CD4-positive, alpha-beta T cell treated with Interleukin-12 subunit alpha and Interleukin-12 subunit beta, for 1 hour (primary cell): ENCODE measurements at regions not wholly inside any gene's neighbourhood (a gene's known extent, or its start where the extent isn't known, plus 50 kb on each side); places are given as distances from the start of the nearest gene placed in this dataset.
"Not testable (repeated sequence)": the region's sequence is repeated elsewhere in the genome, so short reads cannot be mapped to it uniquely, and the experiment has no call there.

Source experiments
- DNase-seq: peaks from one replicate; pipeline ENCODE4 v3.0.0-alpha.2; 2020

- DNase-seq, result no peak
These were observed 900.1 kb upstream of the CITED2 start for GRCh38 chr6:140274548-140274947.

- no peak for DNase-seq
These were observed 897.4 kb upstream of the CITED2 start for GRCh38 chr6:140271759-140272377.

GRCh38 chr6:140269591-140270165 is 895.2 kb upstream of the CITED2 start:
- no peak for DNase-seq

- no peak for DNase-seq
These were observed 890.0 kb upstream of the CITED2 start for GRCh38 chr6:140264431-140264830.

GRCh38 chr6:140258302-140258701 is 883.9 kb upstream of the CITED2 start:
- not testable (repeated sequence) for DNase-seq

GRCh38 chr6:140256248-140256647 is 881.8 kb upstream of the CITED2 start:
- DNase-seq, result no peak

- DNase-seq, result no peak
These were observed 878.6 kb upstream of the CITED2 start for GRCh38 chr6:140253096-140253495.

GRCh38 chr6:140252099-140252498 is 877.7 kb upstream of the CITED2 start:
- DNase-seq, result no peak

- DNase-seq, result no peak
These were observed 871.0 kb upstream of the CITED2 start for GRCh38 chr6:140245296-140246040.

- DNase-seq, result no peak
These were observed 862.8 kb upstream of the CITED2 start for GRCh38 chr6:140237251-140237650.

- DNase-seq, result no peak
These were observed 862.3 kb upstream of the CITED2 start for GRCh38 chr6:140236732-140237131.

GRCh38 chr6:140230282-140230681 is 855.8 kb upstream of the CITED2 start:
- DNase-seq, result no peak

GRCh38 chr6:140228491-140228890 is 854.0 kb upstream of the CITED2 start:
- DNase-seq, result no peak

- DNase-seq, result no peak
These were observed 852.2 kb upstream of the CITED2 start for GRCh38 chr6:140226637-140227036.

- no peak for DNase-seq
These were observed 851.4 kb upstream of the CITED2 start for GRCh38 chr6:140225701-140226436.

- DNase-seq, result no peak
These were observed 842.8 kb upstream of the CITED2 start for GRCh38 chr6:140217283-140217682.

- DNase-seq, result no peak
These were observed 835.3 kb upstream of the CITED2 start for GRCh38 chr6:140209775-140210174.

GRCh38 chr6:140208286-140208685 is 833.8 kb upstream of the CITED2 start:
- no peak for DNase-seq

GRCh38 chr6:140205795-140206593 is 831.5 kb upstream of the CITED2 start:
- no peak for DNase-seq

GRCh38 chr6:140204154-140204553 is 829.7 kb upstream of the CITED2 start:
- DNase-seq, result no peak

GRCh38 chr6:140203661-140204147 is 829.3 kb upstream of the CITED2 start:
- no peak for DNase-seq

GRCh38 chr6:140202964-140203515 is 828.6 kb upstream of the CITED2 start:
- DNase-seq, result no peak
